GM12872 (cell line): ENCODE measurements at regions not wholly inside any gene's neighbourhood (a gene's known extent, or its start where the extent isn't known, plus 50 kb on each side); places are given as distances from the start of the nearest gene placed in this dataset.

Experiments used
- TF ChIP-seq, protein P1 (sequence below): IDR thresholded peaks from 3 replicates; pipeline ENCODE4 v1.5.1; 2011; ENCODE audit warnings: low read depth, mild to moderate bottlenecking, low read length, moderate library complexity; ENCODE audit not compliant: insufficient read depth

DNA sequence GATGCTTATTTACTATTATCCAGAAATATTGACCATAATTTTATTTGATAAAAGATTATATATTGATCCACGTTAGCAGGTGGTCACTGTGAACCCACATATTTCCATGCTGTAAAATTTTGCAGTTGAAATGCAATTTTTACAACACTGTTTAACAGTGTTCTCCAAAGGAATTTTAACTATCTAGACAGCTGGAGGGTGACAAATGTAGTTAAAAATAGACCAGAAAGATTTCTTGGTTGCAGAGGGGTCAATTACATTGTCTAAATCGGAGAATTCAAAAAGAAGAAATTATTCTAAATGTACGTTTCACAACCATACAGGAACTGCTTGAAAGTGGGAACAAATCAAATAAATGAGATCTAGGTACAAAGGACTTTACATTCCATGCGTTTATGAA, 625.2 kb upstream of the NCAM2 start:
- TF ChIP-seq, protein P1, sequence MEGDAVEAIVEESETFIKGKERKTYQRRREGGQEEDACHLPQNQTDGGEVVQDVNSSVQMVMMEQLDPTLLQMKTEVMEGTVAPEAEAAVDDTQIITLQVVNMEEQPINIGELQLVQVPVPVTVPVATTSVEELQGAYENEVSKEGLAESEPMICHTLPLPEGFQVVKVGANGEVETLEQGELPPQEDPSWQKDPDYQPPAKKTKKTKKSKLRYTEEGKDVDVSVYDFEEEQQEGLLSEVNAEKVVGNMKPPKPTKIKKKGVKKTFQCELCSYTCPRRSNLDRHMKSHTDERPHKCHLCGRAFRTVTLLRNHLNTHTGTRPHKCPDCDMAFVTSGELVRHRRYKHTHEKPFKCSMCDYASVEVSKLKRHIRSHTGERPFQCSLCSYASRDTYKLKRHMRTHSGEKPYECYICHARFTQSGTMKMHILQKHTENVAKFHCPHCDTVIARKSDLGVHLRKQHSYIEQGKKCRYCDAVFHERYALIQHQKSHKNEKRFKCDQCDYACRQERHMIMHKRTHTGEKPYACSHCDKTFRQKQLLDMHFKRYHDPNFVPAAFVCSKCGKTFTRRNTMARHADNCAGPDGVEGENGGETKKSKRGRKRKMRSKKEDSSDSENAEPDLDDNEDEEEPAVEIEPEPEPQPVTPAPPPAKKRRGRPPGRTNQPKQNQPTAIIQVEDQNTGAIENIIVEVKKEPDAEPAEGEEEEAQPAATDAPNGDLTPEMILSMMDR = no peak

DNA sequence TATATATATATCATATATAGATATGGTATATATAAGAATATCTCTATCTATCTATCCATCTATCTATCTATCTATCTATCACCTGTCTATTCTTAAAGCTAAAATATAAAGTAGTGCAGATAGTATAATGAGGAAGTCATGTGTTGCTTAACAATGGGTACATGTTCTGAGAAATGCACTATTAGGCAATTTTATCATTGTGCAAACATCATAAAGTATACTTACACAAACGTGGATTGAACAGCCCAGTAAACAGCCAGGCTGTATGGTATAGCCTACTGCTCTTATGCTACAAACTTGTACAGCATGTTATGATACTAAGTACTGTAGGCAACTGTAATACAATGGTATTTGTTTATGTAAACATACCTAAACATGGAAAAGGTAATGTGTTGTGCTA, 621.0 kb upstream of the NCAM2 start:
- TF ChIP-seq, protein P1 = no peak

DNA sequence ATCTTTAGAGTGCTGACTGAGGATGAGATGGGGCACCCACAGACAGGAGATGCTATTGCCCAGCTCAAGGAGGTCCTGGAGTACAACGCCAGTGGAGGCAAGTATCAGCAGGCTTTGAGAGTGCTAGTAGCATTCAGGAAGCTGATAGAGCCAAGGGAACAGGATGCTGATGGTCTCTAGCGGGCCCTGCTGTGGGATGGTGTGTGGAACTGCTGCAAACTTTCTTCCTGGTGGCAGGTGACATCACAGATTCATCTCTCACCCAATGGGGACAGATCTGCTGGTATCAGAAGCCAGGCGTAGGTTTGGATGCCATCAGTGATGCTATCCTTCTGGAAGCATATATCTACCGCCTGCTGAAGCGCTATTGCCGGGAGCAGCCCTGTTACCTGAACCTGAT, 609.8 kb upstream of the NCAM2 start:
- TF ChIP-seq, protein P1 = no peak

DNA sequence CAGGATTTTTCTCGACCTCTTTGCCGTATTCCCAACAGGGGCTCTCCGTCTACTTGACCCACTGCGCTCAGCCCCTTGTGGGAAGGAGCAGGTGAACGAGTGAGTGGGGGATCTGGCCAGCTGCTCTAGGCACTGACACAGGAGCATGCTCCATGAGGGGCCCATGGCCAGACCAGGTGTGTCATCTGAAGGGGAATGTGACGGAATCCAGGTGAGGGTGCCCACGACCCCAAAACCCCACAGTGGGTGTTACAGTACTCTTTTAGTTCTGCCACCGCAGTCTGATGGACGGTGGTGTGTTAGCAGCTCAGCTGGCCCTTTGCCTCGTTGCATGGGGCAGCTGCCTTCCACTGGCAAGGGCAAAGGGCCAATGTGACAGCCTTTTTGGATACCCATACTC, 601.4 kb upstream of the NCAM2 start:
- TF ChIP-seq, protein P1 = no peak

DNA sequence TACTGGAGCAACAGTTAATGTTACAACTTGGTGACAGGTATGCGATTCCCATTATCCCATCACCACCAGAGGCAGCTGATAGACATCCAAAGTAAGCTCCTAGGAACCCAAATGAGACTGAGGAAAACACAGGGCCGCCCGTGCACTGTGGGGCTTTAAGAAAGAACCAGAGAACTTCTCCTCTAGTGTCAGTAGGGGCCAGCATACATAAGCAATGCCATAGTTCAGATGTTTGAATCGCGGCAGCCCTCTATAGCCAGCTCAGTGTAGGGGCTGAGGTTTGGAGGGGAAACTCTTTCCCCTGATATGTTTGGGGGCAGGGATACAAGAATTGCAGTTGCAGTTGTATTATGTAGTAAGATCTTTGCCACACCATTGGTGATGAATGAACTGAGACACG, 593.3 kb upstream of the NCAM2 start:
- TF ChIP-seq, protein P1 = no peak

DNA sequence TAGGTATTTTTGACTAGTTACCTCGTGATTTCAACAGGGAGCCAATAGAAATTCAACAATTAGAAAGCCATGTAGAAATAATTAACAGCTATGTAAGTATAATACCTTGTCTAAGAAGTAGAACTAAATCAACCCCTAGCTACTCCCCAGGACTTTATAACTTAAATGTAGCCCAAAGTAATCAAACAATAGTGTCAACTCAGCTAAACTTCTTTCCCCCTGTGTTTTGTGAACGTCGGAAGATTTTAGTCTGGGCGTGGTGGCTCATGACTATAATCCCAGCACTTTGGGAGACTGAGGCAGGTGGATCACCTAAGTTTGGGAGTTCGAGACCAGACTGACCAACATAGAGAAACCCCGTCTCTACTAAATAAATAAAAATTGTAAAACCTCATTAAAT, 579.9 kb upstream of the NCAM2 start:
- TF ChIP-seq, protein P1 = no peak

DNA sequence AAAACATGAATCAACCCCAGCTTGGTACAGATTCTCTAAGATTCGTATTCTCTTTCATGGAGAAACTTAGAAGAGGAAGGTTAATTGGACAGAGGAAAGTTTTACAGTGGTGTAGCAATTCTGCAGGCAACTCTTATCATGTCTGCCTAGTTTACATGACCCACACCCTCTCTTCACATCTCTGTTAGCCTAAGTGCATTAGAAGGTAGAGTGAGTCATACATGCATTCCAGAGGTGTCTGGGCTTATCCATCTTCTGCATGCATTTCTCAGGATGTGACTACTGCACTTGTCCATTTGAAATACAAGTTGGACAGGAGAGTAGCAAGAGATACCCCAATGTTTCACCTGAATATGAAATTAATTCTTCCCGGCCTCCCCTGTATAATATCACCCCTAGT, 578.4 kb upstream of the NCAM2 start:
- TF ChIP-seq, protein P1 = no peak

DNA sequence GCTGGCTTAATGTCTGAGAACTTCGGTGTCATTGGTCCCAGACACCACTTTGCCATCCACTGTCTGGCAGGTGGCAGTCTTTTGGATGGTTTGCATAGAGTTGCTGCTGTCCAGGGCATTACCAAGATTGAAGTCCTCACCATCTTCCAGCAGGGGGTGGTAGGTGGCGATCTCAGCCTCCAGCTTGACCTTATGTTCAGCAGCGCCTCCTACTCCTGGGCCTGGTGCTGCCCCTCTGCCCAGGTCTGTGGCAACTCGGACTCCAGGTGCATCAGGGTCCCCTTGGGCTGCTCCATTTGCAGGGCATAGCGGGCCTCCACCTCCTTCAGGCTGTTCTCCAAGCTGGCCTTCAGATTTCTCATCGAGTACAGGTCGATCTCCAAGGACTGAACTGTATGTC, 573.3 kb upstream of the NCAM2 start:
- TF ChIP-seq, protein P1 = no peak
